HG03442 (cell line): ENCODE measurements at regions not wholly inside any gene's neighbourhood (a gene's known extent, or its start where the extent isn't known, plus 50 kb on each side); places are given as distances from the start of the nearest gene placed in this dataset.
"Not testable (repeated sequence)": the region's sequence is repeated elsewhere in the genome, so short reads cannot be mapped to it uniquely, and the experiment has no call there.

Source experiments
- ATAC-seq: cut with Tn5 transposase; IDR thresholded peaks from one replicate; pipeline ENCODE4 v1.9.1; 2021; ENCODE audit warnings: mild to moderate bottlenecking, moderate library complexity; ENCODE audit not compliant: unreplicated experiment

- ATAC-seq: no peak
Measured at GRCh38 chr11:87666730-87667129, 508.5 kb downstream of the RAB38 start.

- ATAC-seq: no peak
Measured at GRCh38 chr11:87662287-87662686, 513.0 kb downstream of the RAB38 start.

- no peak for ATAC-seq
Measured at GRCh38 chr11:87660926-87661660, 514.1 kb downstream of the RAB38 start.

GRCh38 chr11:87659807-87660206 lies 515.4 kb downstream of the RAB38 start:
- no peak for ATAC-seq

GRCh38 chr11:87645626-87646025 lies 529.6 kb downstream of the RAB38 start:
- no peak for ATAC-seq

- ATAC-seq: no peak
Measured at GRCh38 chr11:87639753-87640364, 535.4 kb downstream of the RAB38 start.

- no peak for ATAC-seq
Measured at GRCh38 chr11:87635001-87635400, 540.2 kb downstream of the RAB38 start.

GRCh38 chr11:87634331-87634730 lies 540.9 kb downstream of the RAB38 start:
- ATAC-seq: no peak

- ATAC-seq: no peak
Measured at GRCh38 chr11:87628957-87629356, 546.3 kb downstream of the RAB38 start.

- ATAC-seq: no peak
Measured at GRCh38 chr11:87628026-87628580, 547.1 kb downstream of the RAB38 start.

- ATAC-seq: not testable (repeated sequence)
Measured at GRCh38 chr11:87623531-87624365, 551.5 kb downstream of the RAB38 start.

GRCh38 chr11:87616511-87616910 lies 558.7 kb downstream of the RAB38 start:
- ATAC-seq: no peak

GRCh38 chr11:87604350-87604749 lies 566.6 kb downstream of the TMEM135 start:
- ATAC-seq: no peak

- ATAC-seq: no peak
Measured at GRCh38 chr11:87603887-87604286, 566.2 kb downstream of the TMEM135 start.

GRCh38 chr11:87602776-87603175 lies 565.0 kb downstream of the TMEM135 start:
- no peak for ATAC-seq

- ATAC-seq: no peak
Measured at GRCh38 chr11:87600938-87601337, 563.2 kb downstream of the TMEM135 start.

- ATAC-seq: no peak
Measured at GRCh38 chr11:87597725-87598124, 560.0 kb downstream of the TMEM135 start.

- ATAC-seq: no peak
Measured at GRCh38 chr11:87596176-87596575, 558.4 kb downstream of the TMEM135 start.

- no peak for ATAC-seq
Measured at GRCh38 chr11:87589082-87589481, 551.3 kb downstream of the TMEM135 start.

- ATAC-seq: not testable (repeated sequence)
Measured at GRCh38 chr11:87585613-87586012, 547.9 kb downstream of the TMEM135 start.

- no peak for ATAC-seq
Measured at GRCh38 chr11:87583931-87584330, 546.2 kb downstream of the TMEM135 start.
